ENCODE measurements at regions not wholly inside any gene's neighbourhood (a gene's known extent, or its start where the extent isn't known, plus 50 kb on each side); places are given as distances from the start of the nearest gene placed in this dataset.
"Not testable (repeated sequence)": the region's sequence is repeated elsewhere in the genome, so short reads cannot be mapped to it uniquely, and the experiment has no call there.

DNA sequence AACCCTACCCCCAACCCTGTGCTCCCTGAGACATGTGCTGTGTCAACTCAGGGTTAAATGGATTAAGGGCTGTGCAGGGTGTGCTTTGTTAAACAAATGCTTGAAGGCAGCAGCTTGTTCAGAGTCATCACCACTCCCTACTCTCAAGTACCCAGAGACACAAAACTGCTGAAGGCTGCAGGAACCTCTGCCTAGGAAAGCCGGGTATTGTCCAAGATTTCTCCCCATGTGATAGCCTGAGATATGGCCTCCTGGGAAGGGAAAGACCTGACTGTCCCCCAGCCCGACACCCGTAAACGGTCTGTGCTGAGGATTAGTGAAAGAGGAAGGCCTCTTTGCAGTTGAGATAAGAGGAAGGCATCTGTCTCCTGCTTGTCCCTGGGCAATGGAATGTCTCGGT is 83.6 kb upstream of the ALDH3B2 start:
- not testable (repeated sequence) for TF ChIP-seq POLR2AphosphoS5 (IDR thresholded peaks at IDR 0.05; ENCODE audit: borderline replicate concordance, low read depth, low read length); EZH2 (IDR thresholded peaks at IDR 0.05); FOXP2 (optimal IDR thresholded peaks at IDR 0.05; ENCODE audit: control extremely low read depth, extremely low read length, insufficient read depth)
